Upper lobe of right lung (tissue), 1 donor: ENCODE measurements at regions not wholly inside any gene's neighbourhood (a gene's known extent, or its start where the extent isn't known, plus 50 kb on each side); places are given as distances from the start of the nearest gene placed in this dataset.

ENCODE experiments used
- ATAC-seq: fragments of 200-7000 bp; cut with Tn5 transposase; one replicate; pipeline ENCODE4 v1.9.1; 2020; ENCODE audit warnings: mild to moderate bottlenecking, moderate library complexity
- DNase-seq: peaks from one replicate; pipeline ENCODE4 v3.0.0-alpha.2; 2020
- H3K27ac ChIP-seq: fragments of 200-600 bp; one replicate; pipeline ENCODE4 v1.8.0; 2022
- H3K27me3 ChIP-seq: fragments of 200-600 bp; one replicate; pipeline ENCODE4 v1.8.0; 2022; ENCODE audit warnings: mild to moderate bottlenecking
- H3K36me3 ChIP-seq: fragments of 200-600 bp; one replicate; pipeline ENCODE4 v1.8.0; 2022
- H3K4me1 ChIP-seq: fragments of 200-600 bp; one replicate; pipeline ENCODE4 v1.8.0; 2022
- H3K4me3 ChIP-seq: fragments of 200-600 bp; one replicate; pipeline ENCODE4 v1.8.0; 2022; ENCODE audit warnings: mild to moderate bottlenecking
- H3K9me3 ChIP-seq: fragments of 200-600 bp; one replicate; pipeline ENCODE4 v1.8.0; 2022
- CTCF ChIP-seq: fragments of 200-600 bp; IDR thresholded peaks from one replicate; pipeline ENCODE4 v1.8.0; 2022; ENCODE audit warnings: antibody characterized with exemption
- intact Hi-C: fragments of 100-400 bp; cut with DNase I; formaldehyde crosslinking; loops from one replicate; pipeline ENCODE4 v1.11.0; 2022
- donor health status: DM: no; HTN: yes; CAD: no; lungs with severe emphysema.

GRCh38 chr15:29323557-29323956 is 53.9 kb upstream of the NSMCE3 start:
- Histone ChIP-seq H3K27ac (no peak overlapping the region), H3K36me3 (no peaks in the 10 kb centered on the region), H3K27me3 (no peaks in the 10 kb centered on the region), H3K4me3 (no peak overlapping the region), H3K4me1 (no peaks in the 10 kb centered on the region), H3K9me3 (peaks cover 4% of the 10 kb centered on the region)
- no peak for DNase-seq
- intact Hi-C loops: no loop called here
- no peak for ATAC-seq
- TF ChIP-seq CTCF: no peak

- H3K36me3 ChIP-seq: no peaks in the 10 kb centered on the region
- no peak for TF ChIP-seq CTCF
- intact Hi-C loops: no loop called here
- no peak overlapping the region for H3K27ac ChIP-seq
- H3K4me3 ChIP-seq: no peak overlapping the region
- no peak for ATAC-seq
- no peaks in the 10 kb centered on the region for H3K4me1 ChIP-seq
- H3K9me3 ChIP-seq: peaks cover 4% of the 10 kb centered on the region
- no peaks in the 10 kb centered on the region for H3K27me3 ChIP-seq
- DNase-seq: no peak
Measured at GRCh38 chr15:29322415-29322814, 52.8 kb upstream of the NSMCE3 start.

GRCh38 chr15:29320420-29320819 is 50.8 kb upstream of the NSMCE3 start:
- H3K27me3 ChIP-seq: no peaks in the 10 kb centered on the region
- ATAC-seq (no peak), DNase-seq (no peak)
- no peak overlapping the region for H3K27ac ChIP-seq
- no peak overlapping the region for H3K4me3 ChIP-seq
- no peaks in the 10 kb centered on the region for H3K36me3 ChIP-seq
- intact Hi-C loops: no loop called here
- peaks cover 1% of the 10 kb centered on the region for H3K9me3 ChIP-seq
- TF ChIP-seq CTCF: no peak
- no peaks in the 10 kb centered on the region for H3K4me1 ChIP-seq

DNA sequence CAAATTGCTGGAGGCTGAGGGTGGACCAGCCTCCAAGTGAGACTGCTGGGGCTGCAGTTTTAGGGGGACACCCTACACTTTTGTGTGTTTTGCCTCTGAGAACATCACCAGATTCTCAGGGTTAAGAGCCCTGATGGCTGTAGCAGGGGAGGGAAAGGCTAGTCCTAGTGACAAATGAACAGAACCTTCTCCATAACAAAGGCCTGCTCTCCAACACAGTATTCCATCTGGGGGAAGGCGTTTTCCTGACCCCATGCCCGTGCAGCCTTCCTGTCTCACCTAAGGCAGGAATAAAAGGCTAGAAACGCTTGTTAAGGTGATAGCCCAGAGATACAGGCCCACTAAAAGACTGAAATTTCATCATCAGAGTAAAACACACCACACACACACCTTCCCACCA is 50.2 kb upstream of the NSMCE3 start:
- H3K9me3 ChIP-seq: no peaks in the 10 kb centered on the region
- no peak overlapping the region for H3K4me3 ChIP-seq
- no peak overlapping the region for H3K27ac ChIP-seq
- no peaks in the 10 kb centered on the region for H3K27me3 ChIP-seq
- no peaks in the 10 kb centered on the region for H3K36me3 ChIP-seq
- DNase-seq (no peak), ATAC-seq (no peak)
- H3K4me1 ChIP-seq: no peaks in the 10 kb centered on the region
- intact Hi-C loops: no loop called here
- no peak for TF ChIP-seq CTCF
